Ishikawa (cell line): ENCODE measurements at regions not wholly inside any gene's neighbourhood (a gene's known extent, or its start where the extent isn't known, plus 50 kb on each side); places are given as distances from the start of the nearest gene placed in this dataset.

Experiments used
- CEBPB ChIP-seq: IDR thresholded peaks from 2 replicates; pipeline ENCODE4 v1.6.1; 2012
- CREB1 ChIP-seq: IDR thresholded peaks from 2 replicates; pipeline ENCODE4 v1.6.1; 2012; ENCODE audit warnings: low read depth
- EGR1 ChIP-seq: IDR thresholded peaks from 2 replicates; pipeline ENCODE4 v1.6.1; 2012
- EP300 ChIP-seq: IDR thresholded peaks from 2 replicates; pipeline ENCODE4 v1.6.1; 2012; ENCODE audit warnings: borderline replicate concordance
- FOXM1 ChIP-seq: IDR thresholded peaks from 2 replicates; pipeline ENCODE4 v1.6.1; 2012; ENCODE audit warnings: low read depth, borderline replicate concordance
- NFIC ChIP-seq: IDR thresholded peaks from 2 replicates; pipeline ENCODE4 v1.6.1; 2012
- RAD21 ChIP-seq: IDR thresholded peaks from 2 replicates; pipeline ENCODE4 v1.6.1; 2012; ENCODE audit warnings: low read depth
- REST ChIP-seq: IDR thresholded peaks from 2 replicates; pipeline ENCODE4 v1.6.1; 2012; ENCODE audit warnings: low read depth, mild to moderate bottlenecking
- TAF1 ChIP-seq: IDR thresholded peaks from 2 replicates; pipeline ENCODE4 v1.6.1; 2012; ENCODE audit warnings: low read depth, mild to moderate bottlenecking
- TCF12 ChIP-seq: IDR thresholded peaks from 2 replicates; pipeline ENCODE4 v1.6.1; 2012; ENCODE audit warnings: low read depth
- TEAD4 ChIP-seq: IDR thresholded peaks from 2 replicates; pipeline ENCODE4 v1.6.1; 2012
- USF1 ChIP-seq: IDR thresholded peaks from 2 replicates; pipeline ENCODE4 v1.6.1; 2012
- YY1 ChIP-seq: IDR thresholded peaks from 2 replicates; pipeline ENCODE4 v1.6.1; 2012; ENCODE audit warnings: low read depth
- ZBTB7A ChIP-seq: IDR thresholded peaks from 2 replicates; pipeline ENCODE4 v1.6.1; 2012; ENCODE audit warnings: low read depth
- TF ChIP-seq, protein P1 (sequence below): IDR thresholded peaks from 2 replicates; pipeline ENCODE4 v1.6.1; 2012

GRCh38 chr20:39623584-39624234 is 661.6 kb downstream of the DHX35 start:
- TF ChIP-seq YY1 (no peak), CREB1 (no peak), EGR1 (no peak), ZBTB7A (no peak), FOXM1 (no peak), TAF1 (no peak), NFIC (no peak), REST (no peak), TEAD4 (no peak), RAD21 (no peak), USF1 (no peak), TCF12 (no peak), EP300 (no peak), CEBPB (no peak)
- TF ChIP-seq, protein P1, sequence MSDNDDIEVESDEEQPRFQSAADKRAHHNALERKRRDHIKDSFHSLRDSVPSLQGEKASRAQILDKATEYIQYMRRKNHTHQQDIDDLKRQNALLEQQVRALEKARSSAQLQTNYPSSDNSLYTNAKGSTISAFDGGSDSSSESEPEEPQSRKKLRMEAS, result no peak

- TF ChIP-seq, protein P1, result no peak
- TF ChIP-seq EP300 (no peak), NFIC (no peak), TEAD4 (no peak), REST (no peak)
Measured at GRCh38 chr20:39619271-39619785, 657.2 kb downstream of the DHX35 start.

- TF ChIP-seq YY1 (no peak), EP300 (no peak), NFIC (no peak), TEAD4 (no peak), EGR1 (no peak), REST (no peak)
Measured at GRCh38 chr20:39611901-39612300, 649.8 kb downstream of the DHX35 start.

DNA sequence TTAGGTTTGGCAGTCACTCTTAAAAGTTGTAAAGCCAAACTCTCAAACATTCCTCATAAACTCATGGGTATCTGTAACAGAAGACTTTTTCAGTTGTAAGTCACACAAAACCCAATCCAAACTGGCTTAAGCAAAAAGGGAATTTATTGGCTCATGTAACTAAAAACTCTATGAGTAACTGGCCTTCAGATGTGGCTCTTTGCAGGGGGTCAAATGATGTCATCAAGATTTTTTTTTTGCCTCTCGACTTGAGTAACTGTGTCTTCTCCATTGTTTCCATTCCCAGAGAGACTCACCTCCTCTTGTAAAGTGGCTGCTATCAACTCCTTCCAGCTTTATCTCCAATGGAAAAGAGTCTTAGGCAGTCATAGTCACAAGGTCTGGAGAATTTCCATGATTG is 645.0 kb downstream of the DHX35 start:
- no peak for TF ChIP-seq REST
